ENCODE measurements at regions not wholly inside any gene's neighbourhood (a gene's known extent, or its start where the extent isn't known, plus 50 kb on each side); places are given as distances from the start of the nearest gene placed in this dataset.
"Not testable (repeated sequence)": the region's sequence is repeated elsewhere in the genome, so short reads cannot be mapped to it uniquely, and the experiment has no call there.

DNA sequence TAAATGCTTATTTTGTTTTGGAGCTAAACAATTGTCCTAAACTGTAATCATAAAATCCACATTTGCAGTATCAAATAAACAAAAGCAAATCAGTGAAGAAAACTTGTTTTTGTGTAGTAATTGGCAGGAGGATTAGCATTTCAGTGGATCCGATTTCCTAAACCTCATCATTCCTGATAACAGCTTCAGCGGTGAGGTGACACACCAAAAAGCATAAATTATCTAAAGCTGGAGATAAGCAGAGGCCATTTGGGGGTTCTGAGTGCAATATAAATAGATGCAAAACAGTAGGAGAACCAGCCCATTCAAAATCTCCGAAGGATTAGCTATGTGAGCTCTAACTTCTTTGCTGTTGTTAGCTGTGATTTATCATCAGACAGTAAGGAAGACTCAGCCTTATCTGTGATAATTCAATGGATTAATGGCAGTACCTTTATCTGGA lies 235.8 kb downstream of the EPHA7 start:
- DNase-seq = no peak

DNA sequence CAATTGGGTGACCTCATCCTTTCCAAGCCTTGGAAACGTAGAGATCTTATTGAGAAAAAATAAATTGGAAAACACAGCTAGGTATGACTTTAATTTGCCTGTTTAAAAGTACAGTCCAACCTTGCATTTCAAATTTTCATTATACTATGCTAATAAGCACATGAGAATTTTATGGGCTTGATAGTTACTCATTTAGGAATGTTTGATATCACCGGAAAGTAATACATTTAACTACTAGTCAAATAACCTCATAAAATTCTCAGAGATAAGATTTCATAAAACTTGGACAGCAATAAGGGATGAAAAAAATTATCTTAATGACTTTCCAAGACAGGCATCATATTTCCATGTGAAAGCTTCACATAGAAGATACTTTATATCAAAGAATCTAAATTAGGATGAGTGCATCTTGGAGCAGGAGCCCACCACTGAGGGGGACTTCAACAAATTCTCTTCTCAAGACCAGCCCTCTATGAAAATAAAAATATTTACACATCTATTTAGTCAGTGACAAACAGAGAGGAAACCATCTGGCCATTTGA lies 236.3 kb downstream of the EPHA7 start:
- no peak for DNase-seq

DNA sequence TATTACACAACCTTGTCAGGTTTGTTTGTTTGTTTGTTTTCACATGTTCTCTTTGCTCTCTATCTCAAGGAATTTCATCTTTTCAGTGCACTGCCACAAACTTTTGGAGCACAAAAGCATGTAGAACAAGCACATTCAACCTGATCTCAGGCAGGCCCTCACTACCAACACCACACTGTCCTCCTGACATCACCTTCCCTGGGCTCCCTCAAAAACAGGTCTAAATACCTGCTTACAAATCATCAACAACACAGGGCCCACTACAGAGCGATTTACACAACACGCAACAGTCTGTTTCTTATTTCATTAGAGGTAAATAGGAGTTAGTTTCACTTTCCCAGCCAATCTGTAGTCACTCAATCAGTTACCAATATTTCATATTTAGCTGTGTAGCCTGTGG lies 241.4 kb downstream of the EPHA7 start:
- no peak for DNase-seq

DNA sequence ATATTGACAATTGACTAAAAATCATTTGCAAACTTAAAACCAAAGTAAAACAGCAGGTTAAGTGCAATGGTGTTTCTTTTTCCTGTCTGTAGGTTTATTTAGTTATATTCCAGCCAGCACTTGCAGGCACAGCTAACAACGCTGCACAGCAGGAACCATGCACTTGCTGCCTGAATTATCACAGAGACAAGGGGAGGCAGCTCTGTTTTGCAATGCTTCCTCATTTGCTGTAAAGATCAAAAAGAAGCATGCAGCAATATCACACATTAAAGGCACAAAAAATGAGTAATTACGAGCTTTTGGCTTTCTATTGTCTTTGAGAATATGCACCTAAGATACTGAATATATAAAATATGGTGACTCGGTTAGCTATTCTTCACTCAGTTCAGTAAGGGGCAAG lies 241.9 kb downstream of the EPHA7 start:
- DNase-seq = no peak

DNA sequence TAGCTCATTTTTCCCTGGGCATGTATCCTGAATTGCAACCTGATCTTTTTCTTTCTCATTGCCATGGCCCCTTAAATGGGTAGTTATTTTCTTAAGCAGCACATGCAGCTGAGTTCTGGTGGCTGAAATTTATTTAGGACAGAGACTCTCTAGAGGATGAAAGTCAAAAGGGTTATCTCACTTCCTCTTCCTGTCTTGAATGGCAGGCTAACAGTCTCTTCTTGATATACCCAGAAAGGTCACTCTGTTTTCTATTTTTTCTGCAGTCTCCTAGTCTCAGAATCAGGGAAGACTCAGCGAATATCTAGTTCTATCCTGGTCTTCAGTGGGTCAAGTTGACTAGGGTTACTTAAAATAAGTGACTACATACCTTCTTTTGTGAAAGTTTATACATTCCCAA lies 243.3 kb downstream of the EPHA7 start:
- DNase-seq = no peak

DNA sequence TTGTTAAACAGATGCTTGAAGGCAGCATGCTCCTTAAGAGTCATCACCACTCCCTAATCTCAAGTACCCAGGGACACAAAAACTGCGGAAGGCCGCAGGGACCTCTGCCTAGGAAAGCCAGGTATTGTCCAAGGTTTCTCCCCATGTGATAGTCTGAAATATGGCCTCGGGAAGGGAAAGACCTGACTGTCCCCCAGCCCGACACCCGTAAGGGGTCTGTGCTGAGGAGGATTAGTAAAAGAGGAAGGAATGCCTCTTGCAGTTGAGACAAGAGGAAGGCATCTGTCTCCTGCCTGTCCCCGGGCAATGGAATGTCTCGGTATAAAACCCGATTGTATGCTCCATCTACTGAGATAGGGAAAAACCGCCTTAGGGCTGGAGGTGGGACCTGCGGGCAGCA lies 245.8 kb downstream of the EPHA7 start:
- DNase-seq = not testable (repeated sequence)

DNA sequence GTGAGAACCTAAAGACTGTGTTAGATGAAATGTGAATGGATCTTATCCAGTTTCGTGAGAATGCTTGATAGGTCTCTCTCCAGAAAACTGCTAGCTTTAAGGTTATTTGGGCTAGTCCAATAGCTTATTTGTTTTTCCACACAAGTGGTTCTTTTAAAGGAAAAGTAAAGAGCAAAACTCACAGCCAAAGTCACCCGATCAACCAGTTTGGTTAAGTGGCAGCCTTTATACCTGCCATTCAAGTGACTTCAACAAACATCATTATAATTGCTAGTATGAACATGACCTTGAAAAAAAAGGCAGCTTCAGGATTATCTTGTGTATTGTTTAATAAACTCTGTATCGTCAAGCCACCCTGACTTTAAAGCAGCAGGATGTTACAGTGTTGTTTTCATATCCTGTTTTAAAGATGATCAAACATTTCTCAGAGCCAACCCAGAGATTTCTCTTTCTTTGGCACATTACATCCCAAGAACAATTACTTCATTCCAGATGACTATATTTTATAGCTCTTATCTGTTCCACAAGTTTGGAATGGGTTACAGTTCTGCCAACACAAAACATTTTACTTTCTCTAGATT lies 253.4 kb downstream of the EPHA7 start:
- no peak for DNase-seq

DNA sequence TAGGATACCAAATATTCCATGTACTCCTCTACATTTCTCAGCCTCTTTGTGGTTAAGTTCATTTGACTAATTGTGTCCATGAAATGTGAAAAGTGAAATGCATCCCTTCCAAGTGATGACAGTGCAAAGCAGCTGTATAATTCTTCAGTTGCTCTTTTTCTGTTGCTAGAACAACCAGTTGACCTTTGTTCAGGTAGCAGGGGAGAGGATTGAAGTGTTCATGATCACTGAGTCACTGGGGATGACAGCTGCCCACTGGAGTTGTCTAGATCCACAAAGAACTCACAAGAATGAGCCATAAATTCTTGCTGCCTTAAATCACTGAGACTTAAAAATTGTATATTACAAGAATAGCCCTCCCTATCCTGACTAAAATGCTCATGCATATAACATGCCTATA lies 254.6 kb downstream of the EPHA7 start:
- no peak for DNase-seq

DNA sequence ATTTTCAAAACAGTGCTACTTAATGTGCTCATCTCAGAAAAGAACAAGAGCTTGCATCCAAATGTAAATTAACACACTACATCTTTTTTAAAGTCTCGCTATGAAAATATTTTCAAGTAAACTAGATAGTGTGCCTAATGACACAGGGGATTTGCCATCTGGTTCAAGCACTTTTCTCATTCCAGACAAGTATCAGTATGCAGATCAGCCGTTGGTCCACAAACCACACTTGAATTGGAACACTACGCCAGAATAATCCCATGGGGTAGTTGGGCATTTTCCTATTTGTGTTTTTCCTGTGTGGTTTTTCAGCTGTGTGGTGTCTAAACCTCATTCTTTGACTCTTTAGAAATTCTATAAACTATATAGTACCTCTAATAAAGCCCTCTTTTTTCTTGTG lies 256.2 kb downstream of the EPHA7 start:
- DNase-seq = no peak

DNA sequence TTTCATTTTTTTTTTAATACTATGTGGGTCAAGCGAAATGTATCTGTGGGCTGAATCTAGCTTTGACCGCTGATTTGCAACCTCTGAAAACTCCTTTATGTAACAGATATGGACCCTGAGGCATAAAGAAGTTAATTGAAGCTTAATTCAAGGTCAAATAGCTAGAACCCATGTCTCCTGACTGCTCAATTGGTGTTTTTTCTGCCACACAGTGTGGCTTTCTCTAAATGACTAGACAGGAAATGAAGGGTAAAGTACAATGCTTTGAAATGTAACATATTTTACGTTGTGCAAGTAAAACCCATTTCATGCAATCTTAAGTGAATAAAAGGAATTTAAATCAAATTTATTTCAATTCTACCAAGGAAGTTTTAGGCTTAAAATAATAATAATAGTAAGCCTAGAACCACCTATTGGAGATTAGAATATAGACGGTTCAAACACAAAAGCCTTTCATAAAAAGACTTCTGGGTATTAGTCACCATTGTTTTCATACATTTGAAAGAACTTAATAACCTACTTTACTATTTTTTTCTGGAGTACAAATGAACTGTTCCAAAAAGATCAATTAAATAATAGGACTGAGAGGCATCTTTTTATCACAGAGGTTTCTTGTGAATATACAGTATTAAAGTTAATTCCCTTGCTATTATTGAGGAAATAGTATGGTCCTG lies 279.8 kb downstream of the EPHA7 start:
- DNase-seq = no peak

DNA sequence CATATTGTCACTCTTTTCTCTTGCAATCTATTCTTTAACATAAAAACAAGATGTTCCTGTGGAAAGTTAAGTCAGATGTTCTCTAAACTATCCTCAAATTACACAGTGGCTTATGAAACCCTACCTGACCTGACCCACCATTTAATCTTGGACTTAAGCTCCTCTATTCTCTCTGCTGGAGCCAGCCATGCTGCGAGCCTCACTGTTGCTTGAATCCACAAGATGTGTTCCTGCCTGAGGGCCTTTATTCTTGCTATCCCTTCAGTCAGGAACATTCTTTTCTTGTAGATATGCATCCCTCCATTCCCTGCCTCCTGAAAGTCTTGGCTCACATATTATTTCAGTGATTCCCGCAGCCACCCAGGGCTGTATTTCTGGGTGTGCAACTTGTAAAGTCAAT lies 283.2 kb downstream of the EPHA7 start:
- DNase-seq = no peak

DNA sequence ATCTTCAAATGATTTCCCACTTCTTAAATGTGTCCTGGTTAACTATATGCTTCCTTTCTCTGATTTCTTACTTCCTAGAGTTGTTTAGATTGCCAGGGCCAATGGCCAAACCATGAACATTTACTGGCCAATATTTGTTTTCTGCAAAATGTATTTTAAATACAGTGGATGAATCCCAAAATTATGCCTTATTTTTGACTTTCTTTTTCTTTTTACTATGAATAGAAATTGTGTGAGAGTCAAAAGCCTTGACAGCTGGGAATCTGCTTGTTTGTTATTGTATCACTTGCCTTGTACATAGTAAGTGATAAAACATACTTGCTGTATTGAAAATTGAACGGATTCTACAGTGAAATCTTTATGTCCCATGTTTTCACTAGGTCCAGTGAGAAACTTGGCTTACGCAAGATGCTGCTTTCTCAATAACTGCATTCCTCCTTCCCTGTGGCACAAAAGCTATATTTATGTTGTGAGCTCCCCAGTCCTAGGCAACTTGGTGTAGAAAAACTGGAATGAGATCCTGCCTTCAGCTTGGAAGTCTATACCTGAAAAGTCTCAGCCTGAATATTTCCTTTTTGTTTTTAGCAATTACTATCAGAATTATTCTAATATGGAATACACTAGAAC lies 295.2 kb downstream of the EPHA7 start:
- no peak for DNase-seq

DNA sequence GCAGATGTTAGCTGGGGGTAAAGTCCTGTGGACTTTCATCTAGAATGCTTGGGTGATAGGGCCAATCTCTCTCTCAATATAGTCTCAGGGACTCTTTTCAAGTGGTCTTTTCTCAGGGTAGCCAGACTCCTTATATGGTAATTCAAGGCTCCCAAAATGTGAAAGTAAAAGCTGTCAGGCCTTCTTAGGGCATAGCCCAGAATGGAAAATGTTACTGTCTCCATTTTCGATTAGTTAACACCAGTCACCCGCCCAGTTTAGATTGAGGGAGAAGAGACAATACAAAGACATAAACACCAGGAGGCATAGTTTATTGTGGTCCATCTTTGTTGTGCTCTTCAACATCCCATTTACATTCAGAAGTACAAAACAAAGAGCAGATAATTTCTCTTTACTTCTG lies 295.8 kb downstream of the EPHA7 start:
- no peak for DNase-seq

DNA sequence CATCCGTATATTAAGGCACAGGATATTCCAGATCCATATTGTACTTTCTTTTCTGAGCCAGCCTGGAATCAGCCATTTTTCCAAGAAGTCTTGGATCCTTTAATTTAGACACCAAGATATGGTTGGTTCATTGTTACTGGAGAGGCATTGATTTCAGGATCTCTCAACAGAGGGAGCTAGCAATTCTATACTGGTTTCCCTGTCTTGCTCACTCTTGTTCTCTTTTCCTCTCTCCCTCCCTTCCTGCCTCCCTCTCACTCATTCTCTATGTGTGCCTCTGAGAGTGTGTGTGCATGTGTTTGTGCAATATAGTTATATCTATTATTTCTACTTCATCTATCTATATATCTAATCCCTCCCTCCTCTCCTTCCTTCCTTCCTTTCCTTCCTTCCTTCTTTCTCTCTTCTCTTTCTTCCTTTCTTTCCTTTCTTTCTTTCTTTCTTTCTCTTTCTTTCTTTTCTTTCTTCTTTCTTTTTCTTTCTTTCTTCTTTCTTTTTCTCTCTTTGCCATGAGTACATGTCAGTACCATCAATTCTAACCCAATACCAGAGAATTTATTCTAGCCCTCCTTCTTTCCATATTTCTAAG lies 299.1 kb downstream of the EPHA7 start:
- no peak for DNase-seq

DNA sequence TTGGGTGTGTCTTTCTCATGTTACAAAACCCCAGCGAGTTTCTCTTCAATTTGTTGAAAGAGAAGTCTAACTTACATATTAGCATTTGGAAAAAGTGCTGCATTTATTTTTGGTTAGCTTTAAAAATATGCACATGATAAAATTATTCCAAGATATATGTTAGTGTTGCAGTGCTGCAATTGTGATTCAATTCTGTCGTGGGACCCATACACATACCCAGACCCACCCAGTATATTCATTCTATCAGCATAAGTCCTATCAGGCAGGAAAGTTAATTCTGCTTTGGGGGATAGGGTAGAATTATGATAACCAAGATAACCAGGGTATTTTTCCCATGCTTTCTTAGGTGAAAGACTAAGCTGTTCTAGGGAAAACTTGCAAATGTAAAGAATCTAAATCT lies 313.5 kb downstream of the EPHA7 start:
- no peak for DNase-seq

DNA sequence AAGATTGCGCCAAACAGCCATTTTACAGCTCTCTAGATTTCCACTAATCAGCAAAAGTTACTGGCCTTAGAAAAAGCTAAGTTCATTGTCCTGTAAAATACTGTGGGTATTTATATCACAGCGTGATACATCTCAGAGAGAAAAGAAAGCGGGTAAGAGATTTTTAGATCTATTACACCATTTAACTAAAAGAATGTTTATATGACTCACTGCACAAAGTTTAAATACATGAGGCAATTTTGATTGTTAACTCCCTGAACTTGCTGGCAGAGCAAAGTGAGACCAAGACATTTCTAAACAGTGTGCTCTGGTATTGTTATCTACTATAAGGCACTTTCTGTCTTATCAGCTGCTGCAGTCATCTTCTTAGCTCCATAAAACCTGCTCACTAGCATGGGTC lies 314.3 kb downstream of the EPHA7 start:
- DNase-seq = no peak

DNA sequence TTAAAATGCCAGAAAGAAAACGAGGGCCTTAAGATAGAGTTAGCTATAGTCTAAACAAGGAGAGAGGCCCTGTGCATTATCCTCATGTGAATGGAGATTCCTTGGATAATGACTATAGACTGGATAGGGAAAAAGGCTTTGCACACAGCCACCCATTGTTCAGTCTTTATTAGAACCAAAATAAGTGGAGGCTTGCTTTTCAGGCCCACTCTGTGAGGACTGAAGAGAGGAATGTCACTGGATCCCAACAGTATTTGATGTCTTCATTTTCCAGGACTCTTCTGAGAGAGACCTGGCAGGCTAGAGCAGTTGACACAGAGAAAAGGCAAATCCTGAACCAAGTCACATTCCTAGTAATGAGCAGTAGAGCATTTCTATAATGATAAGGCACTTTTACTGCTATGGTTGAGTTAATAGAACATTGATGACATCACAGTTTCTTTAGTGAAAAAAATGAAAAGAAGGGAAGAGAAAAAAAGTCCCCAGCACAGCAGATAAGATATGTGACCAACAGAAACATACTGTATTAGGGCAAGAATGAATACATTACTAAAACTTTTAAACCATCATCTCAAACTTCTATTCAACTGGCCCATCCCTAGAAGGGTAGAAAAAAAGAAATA lies 315.1 kb downstream of the EPHA7 start:
- DNase-seq = no peak

DNA sequence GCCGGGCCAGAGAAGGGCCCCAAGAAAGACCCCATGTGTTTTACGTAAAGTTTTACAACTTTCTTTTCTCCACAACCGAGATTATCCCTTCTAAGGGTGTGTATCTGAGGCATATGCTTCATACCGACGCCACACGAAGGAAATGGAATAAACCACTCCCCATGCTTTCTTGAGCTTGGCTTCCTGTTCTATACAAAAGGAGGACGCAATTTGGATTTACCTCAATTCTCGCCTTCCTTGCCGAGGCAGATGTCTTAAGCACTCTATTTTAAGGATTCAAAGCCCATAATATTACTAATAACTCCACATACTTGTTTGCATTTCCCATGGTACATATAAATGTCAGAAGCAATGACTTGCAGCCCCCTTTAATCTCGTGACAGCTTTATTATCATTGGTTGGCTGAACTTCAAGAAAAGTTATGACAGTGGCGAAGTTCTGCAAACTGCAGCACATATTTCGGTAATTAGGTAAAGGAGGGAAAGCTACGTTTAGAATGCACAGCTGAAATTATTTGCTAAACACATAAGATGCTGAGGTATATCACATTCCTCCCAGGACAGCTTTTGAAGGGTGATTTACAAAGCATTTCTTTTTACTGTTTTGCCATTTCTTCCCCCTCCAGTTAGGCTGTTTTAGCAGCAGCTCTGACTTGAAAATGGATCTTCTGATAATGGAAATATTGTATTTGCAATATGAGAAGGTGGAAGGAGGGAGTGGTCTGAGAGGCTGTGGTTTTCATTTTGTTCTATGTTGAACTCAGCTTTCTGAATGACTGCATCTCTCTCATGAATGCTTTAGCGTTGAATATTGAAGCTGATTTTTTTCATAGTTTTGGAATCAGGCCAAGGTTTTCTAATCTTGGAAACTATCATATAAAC lies 330.5 kb downstream of the EPHA7 start:
- DNase-seq = peak; percentile 2

DNA sequence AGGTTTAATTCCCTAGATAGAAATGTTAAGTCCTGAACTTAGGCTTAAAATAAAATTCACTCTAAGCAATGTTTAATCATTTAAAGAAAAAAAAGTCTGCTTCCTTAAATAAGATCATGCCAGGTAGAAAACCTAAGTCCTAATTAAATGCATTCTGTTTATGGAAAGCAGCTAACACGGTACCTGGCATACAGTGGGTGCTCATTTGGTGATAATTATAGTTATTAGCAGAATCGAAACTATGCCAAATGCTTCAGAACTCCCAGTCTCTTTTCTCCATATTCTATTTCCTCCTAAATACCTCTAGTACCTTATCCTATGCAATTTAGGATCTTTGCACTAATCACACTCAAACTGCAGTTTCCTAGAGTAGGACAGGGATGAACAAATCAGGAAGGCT lies 331.8 kb downstream of the EPHA7 start:
- no peak for DNase-seq

DNA sequence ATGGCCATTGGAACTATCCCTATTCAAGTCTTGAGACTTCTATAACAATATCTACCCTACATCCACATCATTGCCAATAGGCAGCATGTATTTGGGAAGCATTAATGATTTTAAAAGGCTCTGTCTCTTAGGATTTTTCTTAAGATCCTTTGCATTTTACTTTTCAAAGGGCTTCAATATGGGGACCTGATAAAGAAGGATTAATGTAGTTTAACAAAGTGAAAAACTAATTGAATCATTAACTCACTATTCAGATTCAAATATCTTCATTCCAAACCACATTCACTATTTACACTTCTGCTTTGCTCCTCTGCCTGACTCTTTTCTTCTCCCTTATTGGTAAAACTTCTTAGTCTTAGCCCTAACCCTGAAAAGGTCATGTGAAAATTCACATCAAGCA lies 333.0 kb downstream of the EPHA7 start:
- no peak for DNase-seq

DNA sequence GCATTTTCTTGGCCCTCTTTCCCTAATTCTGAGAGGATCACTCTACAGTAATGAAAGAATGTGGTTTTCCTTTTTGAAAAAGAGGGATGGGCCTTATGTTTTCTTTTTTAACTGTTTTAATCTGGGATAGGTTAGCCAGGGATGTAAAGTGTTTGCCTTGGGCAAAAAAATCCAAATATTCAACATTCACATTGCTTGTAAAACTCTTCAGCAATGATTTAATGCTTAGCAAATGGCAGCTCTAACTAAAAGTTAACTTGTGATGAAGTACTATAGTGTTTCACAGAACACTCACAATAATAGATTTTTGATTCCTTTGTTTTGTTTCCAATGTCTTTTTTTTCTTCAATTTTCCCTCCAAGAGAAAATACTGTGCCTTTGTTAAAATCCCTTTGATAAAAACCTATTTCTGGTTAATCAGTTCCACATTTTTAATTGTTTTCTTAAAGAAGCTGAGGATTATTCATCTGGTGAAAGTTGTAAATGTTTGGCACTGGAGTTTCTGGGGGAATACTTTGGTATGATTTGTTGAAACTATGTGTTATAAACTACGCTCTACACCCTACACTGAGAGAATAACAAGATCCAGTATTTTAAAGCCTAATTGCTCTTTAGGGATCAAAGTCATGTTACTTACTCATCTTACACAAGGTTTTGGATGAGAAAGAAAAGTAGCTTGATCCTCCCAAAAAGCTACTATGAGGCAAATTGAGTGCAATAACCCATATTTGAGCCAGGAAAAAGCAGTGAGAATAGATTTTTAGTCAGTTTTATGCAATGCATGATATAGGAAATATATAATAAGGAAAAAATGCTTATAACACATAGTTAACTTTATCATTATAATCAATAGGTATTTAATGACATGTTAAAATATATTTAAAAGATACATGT lies 335.8 kb downstream of the EPHA7 start:
- no peak for DNase-seq

Data from GDM1 (cell line).